ENCODE measurements at regions not wholly inside any gene's neighbourhood (a gene's known extent, or its start where the extent isn't known, plus 50 kb on each side); places are given as distances from the start of the nearest gene placed in this dataset.
A peak's percentile ranks its signal among the peaks of the same experiment; 100 is the strongest.

- Histone ChIP-seq H2BK12ac (ENCODE audit: low read length) (no peak overlapping the region), H4K8ac (ENCODE audit: low read depth, low read length) (no peak overlapping the region), H2BK15ac (ENCODE audit: low read length) (no peak overlapping the region), H4K91ac (ENCODE audit: low read depth, low read length, poor library complexity) (no peak overlapping the region), H3K9me3 (replicated peaks in 1 of 2; ENCODE audit: control insufficient read depth in 2 of 2, insufficient read depth in 1 of 2, low read depth in 1 of 2, low read length in 2 of 2) (no peaks in the 10 kb centered on the region), H3K9ac (ENCODE audit: low read depth, low read length, poor library complexity) (no peak overlapping the region), H3K79me1 (ENCODE audit: low read depth, low read length) (no peaks in the 10 kb centered on the region), H3K4me2 (ENCODE audit: insufficient read depth, low read length, poor library complexity, severe bottlenecking) (no peak overlapping the region), H2AK5ac (ENCODE audit: low read depth, low read length) (no peak overlapping the region), H3K14ac (ENCODE audit: low read length) (no peak overlapping the region), H2BK5ac (ENCODE audit: low read length) (no peak overlapping the region), H3K18ac (ENCODE audit: low read length) (no peak overlapping the region), H3K4me1 (ENCODE audit: control insufficient read depth in 2 of 2, insufficient read depth in 1 of 2, low read depth in 1 of 2, low read length in 2 of 2) (peaks cover 4 to 7% of the 10 kb centered on the region in 2 donors), H3K27me3 (ENCODE audit: control insufficient read depth in 3 of 3, insufficient read depth in 3 of 3, low read depth in 1 of 3, low read length in 3 of 3) (no peaks in the 10 kb centered on the region), H3K4ac (ENCODE audit: low read length) (no peak overlapping the region), H3K23ac (ENCODE audit: low read depth, low read length, poor library complexity) (no peak overlapping the region), H2BK120ac (ENCODE audit: low read depth, low read length) (no peak overlapping the region), H3K4me3 (ENCODE audit: low read length in 2 of 2) (no peak overlapping the region), H3K27ac (replicated peaks; ENCODE audit: low read length) (no peak overlapping the region), H2AFZ (ENCODE audit: low read length) (peak overlapping the region; percentile 67), H3K36me3 (replicated peaks in 1 of 2; ENCODE audit: control insufficient read depth in 2 of 2, insufficient read depth in 2 of 2, low read length in 2 of 2) (no peaks in the 10 kb centered on the region)
- WGBS, 2 donors (ENCODE audit: extremely low coverage in 2 of 2, insufficient read length in 2 of 2, insufficient replicate concordance in 1 of 2): no CpG with 5 or more reads among the region's 20 CpGs
- DNase-seq (ENCODE audit: low spot score): no peak
These were observed 426.7 kb upstream of the MAF start for GRCh38 chr16:80027007-80027965.

- no peak overlapping the region for H2BK15ac ChIP-seq (ENCODE audit: low read length)
- H3K27ac ChIP-seq (replicated peaks; ENCODE audit: low read length): no peak overlapping the region
- H3K18ac ChIP-seq (ENCODE audit: low read length): no peak overlapping the region
- no peaks in the 10 kb centered on the region for H3K36me3 ChIP-seq (replicated peaks in 1 of 2; ENCODE audit: control insufficient read depth in 2 of 2, insufficient read depth in 2 of 2, low read length in 2 of 2)
- peaks cover 4 to 7% of the 10 kb centered on the region in 2 donors for H3K4me1 ChIP-seq (ENCODE audit: control insufficient read depth in 2 of 2, insufficient read depth in 1 of 2, low read depth in 1 of 2, low read length in 2 of 2)
- H4K8ac ChIP-seq (ENCODE audit: low read depth, low read length): no peak overlapping the region
- H3K4ac ChIP-seq (ENCODE audit: low read length): no peak overlapping the region
- no peak overlapping the region for H3K9ac ChIP-seq (ENCODE audit: low read depth, low read length, poor library complexity)
- no CpG with 5 or more reads among the region's 4 CpGs for WGBS, 2 donors (ENCODE audit: extremely low coverage in 2 of 2, insufficient read length in 2 of 2, insufficient replicate concordance in 1 of 2)
- no peaks in the 10 kb centered on the region for H3K9me3 ChIP-seq (replicated peaks in 1 of 2; ENCODE audit: control insufficient read depth in 2 of 2, insufficient read depth in 1 of 2, low read depth in 1 of 2, low read length in 2 of 2)
- H2BK12ac ChIP-seq (ENCODE audit: low read length): no peak overlapping the region
- no peak overlapping the region for H3K4me3 ChIP-seq (ENCODE audit: low read length in 2 of 2)
- H3K79me1 ChIP-seq (ENCODE audit: low read depth, low read length): no peaks in the 10 kb centered on the region
- H2AK5ac ChIP-seq (ENCODE audit: low read depth, low read length): no peak overlapping the region
- H3K27me3 ChIP-seq (ENCODE audit: control insufficient read depth in 3 of 3, insufficient read depth in 3 of 3, low read depth in 1 of 3, low read length in 3 of 3): no peaks in the 10 kb centered on the region
- H2BK5ac ChIP-seq (ENCODE audit: low read length): no peak overlapping the region
- H4K91ac ChIP-seq (ENCODE audit: low read depth, low read length, poor library complexity): no peak overlapping the region
- DNase-seq (ENCODE audit: low spot score): no peak
- no peak overlapping the region for H3K23ac ChIP-seq (ENCODE audit: low read depth, low read length, poor library complexity)
- no peak overlapping the region for H3K14ac ChIP-seq (ENCODE audit: low read length)
- no peak overlapping the region for H2AFZ ChIP-seq (ENCODE audit: low read length)
- H3K4me2 ChIP-seq (ENCODE audit: insufficient read depth, low read length, poor library complexity, severe bottlenecking): no peak overlapping the region
- no peak overlapping the region for H2BK120ac ChIP-seq (ENCODE audit: low read depth, low read length)
These were observed 424.7 kb upstream of the MAF start for GRCh38 chr16:80025236-80025635.

GRCh38 chr16:80024443-80024842 lies 423.9 kb upstream of the MAF start:
- H2BK15ac ChIP-seq (ENCODE audit: low read length): no peak overlapping the region
- no peak overlapping the region for H3K14ac ChIP-seq (ENCODE audit: low read length)
- H3K27ac ChIP-seq (replicated peaks; ENCODE audit: low read length): no peak overlapping the region
- no CpG with 5 or more reads among the region's 3 CpGs for WGBS, 2 donors (ENCODE audit: extremely low coverage in 2 of 2, insufficient read length in 2 of 2, insufficient replicate concordance in 1 of 2)
- H3K36me3 ChIP-seq (replicated peaks in 1 of 2; ENCODE audit: control insufficient read depth in 2 of 2, insufficient read depth in 2 of 2, low read length in 2 of 2): no peaks in the 10 kb centered on the region
- H2BK120ac ChIP-seq (ENCODE audit: low read depth, low read length): no peak overlapping the region
- H4K91ac ChIP-seq (ENCODE audit: low read depth, low read length, poor library complexity): no peak overlapping the region
- no peak overlapping the region for H3K4me2 ChIP-seq (ENCODE audit: insufficient read depth, low read length, poor library complexity, severe bottlenecking)
- H3K23ac ChIP-seq (ENCODE audit: low read depth, low read length, poor library complexity): no peak overlapping the region
- no peak for DNase-seq (ENCODE audit: low spot score)
- H4K8ac ChIP-seq (ENCODE audit: low read depth, low read length): no peak overlapping the region
- no peaks in the 10 kb centered on the region for H3K27me3 ChIP-seq (ENCODE audit: control insufficient read depth in 3 of 3, insufficient read depth in 3 of 3, low read depth in 1 of 3, low read length in 3 of 3)
- H3K4me1 ChIP-seq (ENCODE audit: control insufficient read depth in 2 of 2, insufficient read depth in 1 of 2, low read depth in 1 of 2, low read length in 2 of 2): peaks cover 4 to 6% of the 10 kb centered on the region in 2 donors
- no peaks in the 10 kb centered on the region for H3K9me3 ChIP-seq (replicated peaks in 1 of 2; ENCODE audit: control insufficient read depth in 2 of 2, insufficient read depth in 1 of 2, low read depth in 1 of 2, low read length in 2 of 2)
- no peak overlapping the region for H2BK12ac ChIP-seq (ENCODE audit: low read length)
- no peak overlapping the region for H2BK5ac ChIP-seq (ENCODE audit: low read length)
- no peak overlapping the region for H3K18ac ChIP-seq (ENCODE audit: low read length)
- no peak overlapping the region for H3K9ac ChIP-seq (ENCODE audit: low read depth, low read length, poor library complexity)
- no peaks in the 10 kb centered on the region for H3K79me1 ChIP-seq (ENCODE audit: low read depth, low read length)
- H2AFZ ChIP-seq (ENCODE audit: low read length): no peak overlapping the region
- H3K4me3 ChIP-seq (ENCODE audit: low read length in 2 of 2): no peak overlapping the region
- H2AK5ac ChIP-seq (ENCODE audit: low read depth, low read length): no peak overlapping the region
- no peak overlapping the region for H3K4ac ChIP-seq (ENCODE audit: low read length)

GRCh38 chr16:80023865-80024264 lies 423.3 kb upstream of the MAF start:
- H3K79me1 ChIP-seq (ENCODE audit: low read depth, low read length): no peaks in the 10 kb centered on the region
- H3K14ac ChIP-seq (ENCODE audit: low read length): no peak overlapping the region
- no peaks in the 10 kb centered on the region for H3K36me3 ChIP-seq (replicated peaks in 1 of 2; ENCODE audit: control insufficient read depth in 2 of 2, insufficient read depth in 2 of 2, low read length in 2 of 2)
- no peak overlapping the region for H3K9ac ChIP-seq (ENCODE audit: low read depth, low read length, poor library complexity)
- H2BK5ac ChIP-seq (ENCODE audit: low read length): no peak overlapping the region
- no peaks in the 10 kb centered on the region for H3K9me3 ChIP-seq (replicated peaks in 1 of 2; ENCODE audit: control insufficient read depth in 2 of 2, insufficient read depth in 1 of 2, low read depth in 1 of 2, low read length in 2 of 2)
- H2BK120ac ChIP-seq (ENCODE audit: low read depth, low read length): no peak overlapping the region
- no peak overlapping the region for H3K23ac ChIP-seq (ENCODE audit: low read depth, low read length, poor library complexity)
- no peak overlapping the region for H2BK12ac ChIP-seq (ENCODE audit: low read length)
- H3K18ac ChIP-seq (ENCODE audit: low read length): no peak overlapping the region
- no peaks in the 10 kb centered on the region for H3K27me3 ChIP-seq (ENCODE audit: control insufficient read depth in 3 of 3, insufficient read depth in 3 of 3, low read depth in 1 of 3, low read length in 3 of 3)
- no peak overlapping the region for H2AK5ac ChIP-seq (ENCODE audit: low read depth, low read length)
- no peak overlapping the region for H2BK15ac ChIP-seq (ENCODE audit: low read length)
- H4K91ac ChIP-seq (ENCODE audit: low read depth, low read length, poor library complexity): no peak overlapping the region
- H3K4me3 ChIP-seq (ENCODE audit: low read length in 2 of 2): no peak overlapping the region
- no peak overlapping the region for H3K27ac ChIP-seq (replicated peaks; ENCODE audit: low read length)
- no peak overlapping the region for H3K4ac ChIP-seq (ENCODE audit: low read length)
- H3K4me2 ChIP-seq (ENCODE audit: insufficient read depth, low read length, poor library complexity, severe bottlenecking): no peak overlapping the region
- no peak for DNase-seq (ENCODE audit: low spot score)
- no peak overlapping the region for H2AFZ ChIP-seq (ENCODE audit: low read length)
- peaks cover 2 to 4% of the 10 kb centered on the region in 2 donors for H3K4me1 ChIP-seq (ENCODE audit: control insufficient read depth in 2 of 2, insufficient read depth in 1 of 2, low read depth in 1 of 2, low read length in 2 of 2)
- WGBS, 2 donors (ENCODE audit: extremely low coverage in 2 of 2, insufficient read length in 2 of 2, insufficient replicate concordance in 1 of 2): no CpG with 5 or more reads among the region's 2 CpGs
- no peak overlapping the region for H4K8ac ChIP-seq (ENCODE audit: low read depth, low read length)

All from neuronal stem cell (in vitro differentiated cells).